K562 (cell line): ENCODE measurements at regions not wholly inside any gene's neighbourhood (a gene's known extent, or its start where the extent isn't known, plus 50 kb on each side); places are given as distances from the start of the nearest gene placed in this dataset.

Experiments
- IRF2 ChIP-seq: sonication (generic); formaldehyde crosslinking; IDR thresholded peaks from 2 replicates; pipeline ENCODE4 v1.8.1; 2022; ENCODE audit warnings: mild to moderate bottlenecking, missing genetic modification reagents
- MAZ ChIP-seq, 2 experiments: fragments of 450-650 bp in 1 of 2; sonication (generic) in 1 of 2; formaldehyde crosslinking; IDR thresholded peaks in 1 of 2; conservative IDR thresholded peaks in 1 of 2; 2 replicates each; pipeline versions ENCODE4 v1.4.0 to v1.5.0; 2020; ENCODE audit warnings: mild to moderate bottlenecking in 1 of 2, missing genetic modification reagents in 1 of 2
- NR2C2 ChIP-seq, 2 experiments: fragments of 200-800 bp in 1 of 2; sonication (Bioruptor generic) in 1 of 2; sonication (generic) in 1 of 2; formaldehyde crosslinking in 1 of 2; IDR thresholded peaks; 2 replicates each; pipeline versions ENCODE4 v1.6.1 to v1.8.0; 2016 to 2022; ENCODE audit warnings: mild to moderate bottlenecking in 1 of 2, missing compliant biosample characterization in 1 of 2, missing genetic modification characterization in 1 of 2, missing genetic modification reagents in 1 of 2
- POLR2B ChIP-seq: fragments of 450-650 bp; IDR thresholded peaks from 2 replicates; pipeline ENCODE4 v1.6.1; 2018; ENCODE audit warnings: low read depth; ENCODE audit not compliant: partially characterized antibody
- SMAD4 ChIP-seq: fragments of 250-450 bp; sonication (Bioruptor Pico); conservative IDR thresholded peaks from 2 replicates; pipeline ENCODE4 v1.8.0; 2021; ENCODE audit warnings: inconsistent platforms, mild to moderate bottlenecking, moderate library complexity
- TCF7 ChIP-seq: sonication (generic); IDR thresholded peaks from 2 replicates; pipeline ENCODE4 v1.6.1; 2016; ENCODE audit warnings: antibody characterized with exemption, borderline replicate concordance
- ZNF184 ChIP-seq: sonication (generic); formaldehyde crosslinking; IDR thresholded peaks from 2 replicates; pipeline ENCODE4 v1.5.0; 2020; ENCODE audit warnings: missing genetic modification reagents
- ZNF232 ChIP-seq: sonication (generic); formaldehyde crosslinking; IDR thresholded peaks from 2 replicates; pipeline ENCODE4 v1.8.0; 2022; ENCODE audit warnings: mild to moderate bottlenecking, missing genetic modification reagents
- ZNF584 ChIP-seq: fragments of 200-800 bp; sonication (Bioruptor generic); IDR thresholded peaks from 2 replicates; pipeline ENCODE4 v1.6.1; 2016; ENCODE audit warnings: low read depth, mild to moderate bottlenecking, missing genetic modification characterization, missing compliant biosample characterization
- TF ChIP-seq, protein P1 (sequence below), 2 experiments: fragments of 150-350 bp in 1 of 2; IDR thresholded peaks; 2 replicates each; pipeline ENCODE4 v1.6.1; 2012 to 2016; ENCODE audit warnings: low read depth in 2 of 2, low read length in 2 of 2, mild to moderate bottlenecking in 1 of 2, moderate library complexity in 1 of 2
- TF ChIP-seq, protein P2 (sequence below): fragments of 450-650 bp; IDR thresholded peaks from 2 replicates; pipeline ENCODE4 v1.6.1; 2016; ENCODE audit warnings: mild to moderate bottlenecking, moderate library complexity
- TF ChIP-seq, protein P3 (sequence below), 2 experiments: fragments of 250-450 bp in 1 of 2; fragments of 450-650 bp in 1 of 2; sonication (Bioruptor Pico) in 1 of 2; IDR thresholded peaks; 2 replicates each; pipeline versions ENCODE4 v1.6.1 to v1.8.0; 2016 to 2021; ENCODE audit warnings: mild to moderate bottlenecking in 2 of 2, moderate library complexity in 2 of 2, missing compliant biosample characterization in 1 of 2, missing genetic modification characterization in 1 of 2

DNA sequence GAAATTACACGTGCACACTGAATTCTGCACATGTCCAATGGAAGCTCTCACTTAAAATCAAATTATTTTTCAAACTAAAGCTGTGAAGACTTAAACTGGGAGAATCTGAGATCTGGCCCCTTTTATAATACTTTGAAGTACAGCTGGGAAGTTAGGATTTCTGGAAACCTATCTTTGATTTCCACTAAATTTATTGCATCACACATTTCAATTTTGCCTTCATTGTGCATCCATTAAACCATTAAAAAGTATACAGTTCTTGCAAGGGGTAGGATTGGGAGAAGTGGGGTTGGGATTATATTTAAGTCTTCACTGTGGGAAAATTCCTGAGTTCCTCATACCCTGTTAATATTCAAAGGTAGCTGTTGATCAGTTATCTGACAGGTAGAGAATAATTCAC lies 1229.6 kb upstream of the ZEB2 start (continued):
- TF ChIP-seq, protein P1, sequence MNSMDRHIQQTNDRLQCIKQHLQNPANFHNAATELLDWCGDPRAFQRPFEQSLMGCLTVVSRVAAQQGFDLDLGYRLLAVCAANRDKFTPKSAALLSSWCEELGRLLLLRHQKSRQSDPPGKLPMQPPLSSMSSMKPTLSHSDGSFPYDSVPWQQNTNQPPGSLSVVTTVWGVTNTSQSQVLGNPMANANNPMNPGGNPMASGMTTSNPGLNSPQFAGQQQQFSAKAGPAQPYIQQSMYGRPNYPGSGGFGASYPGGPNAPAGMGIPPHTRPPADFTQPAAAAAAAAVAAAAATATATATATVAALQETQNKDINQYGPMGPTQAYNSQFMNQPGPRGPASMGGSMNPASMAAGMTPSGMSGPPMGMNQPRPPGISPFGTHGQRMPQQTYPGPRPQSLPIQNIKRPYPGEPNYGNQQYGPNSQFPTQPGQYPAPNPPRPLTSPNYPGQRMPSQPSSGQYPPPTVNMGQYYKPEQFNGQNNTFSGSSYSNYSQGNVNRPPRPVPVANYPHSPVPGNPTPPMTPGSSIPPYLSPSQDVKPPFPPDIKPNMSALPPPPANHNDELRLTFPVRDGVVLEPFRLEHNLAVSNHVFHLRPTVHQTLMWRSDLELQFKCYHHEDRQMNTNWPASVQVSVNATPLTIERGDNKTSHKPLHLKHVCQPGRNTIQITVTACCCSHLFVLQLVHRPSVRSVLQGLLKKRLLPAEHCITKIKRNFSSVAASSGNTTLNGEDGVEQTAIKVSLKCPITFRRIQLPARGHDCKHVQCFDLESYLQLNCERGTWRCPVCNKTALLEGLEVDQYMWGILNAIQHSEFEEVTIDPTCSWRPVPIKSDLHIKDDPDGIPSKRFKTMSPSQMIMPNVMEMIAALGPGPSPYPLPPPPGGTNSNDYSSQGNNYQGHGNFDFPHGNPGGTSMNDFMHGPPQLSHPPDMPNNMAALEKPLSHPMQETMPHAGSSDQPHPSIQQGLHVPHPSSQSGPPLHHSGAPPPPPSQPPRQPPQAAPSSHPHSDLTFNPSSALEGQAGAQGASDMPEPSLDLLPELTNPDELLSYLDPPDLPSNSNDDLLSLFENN (IDR thresholded peaks at IDR 0.05; ENCODE audit: low read depth in 2 of 2, low read length in 2 of 2), result no peak
- TF ChIP-seq ZNF232 (CRISPR knock-in tag), result no peak
- no peak for TF ChIP-seq NR2C2 (CRISPR knock-in tag; IDR thresholded peaks at IDR 0.05)
- TF ChIP-seq NR2C2 (tag; IDR thresholded peaks at IDR 0.05), result no peak
- no peak for TF ChIP-seq POLR2B
- TF ChIP-seq, protein P2, sequence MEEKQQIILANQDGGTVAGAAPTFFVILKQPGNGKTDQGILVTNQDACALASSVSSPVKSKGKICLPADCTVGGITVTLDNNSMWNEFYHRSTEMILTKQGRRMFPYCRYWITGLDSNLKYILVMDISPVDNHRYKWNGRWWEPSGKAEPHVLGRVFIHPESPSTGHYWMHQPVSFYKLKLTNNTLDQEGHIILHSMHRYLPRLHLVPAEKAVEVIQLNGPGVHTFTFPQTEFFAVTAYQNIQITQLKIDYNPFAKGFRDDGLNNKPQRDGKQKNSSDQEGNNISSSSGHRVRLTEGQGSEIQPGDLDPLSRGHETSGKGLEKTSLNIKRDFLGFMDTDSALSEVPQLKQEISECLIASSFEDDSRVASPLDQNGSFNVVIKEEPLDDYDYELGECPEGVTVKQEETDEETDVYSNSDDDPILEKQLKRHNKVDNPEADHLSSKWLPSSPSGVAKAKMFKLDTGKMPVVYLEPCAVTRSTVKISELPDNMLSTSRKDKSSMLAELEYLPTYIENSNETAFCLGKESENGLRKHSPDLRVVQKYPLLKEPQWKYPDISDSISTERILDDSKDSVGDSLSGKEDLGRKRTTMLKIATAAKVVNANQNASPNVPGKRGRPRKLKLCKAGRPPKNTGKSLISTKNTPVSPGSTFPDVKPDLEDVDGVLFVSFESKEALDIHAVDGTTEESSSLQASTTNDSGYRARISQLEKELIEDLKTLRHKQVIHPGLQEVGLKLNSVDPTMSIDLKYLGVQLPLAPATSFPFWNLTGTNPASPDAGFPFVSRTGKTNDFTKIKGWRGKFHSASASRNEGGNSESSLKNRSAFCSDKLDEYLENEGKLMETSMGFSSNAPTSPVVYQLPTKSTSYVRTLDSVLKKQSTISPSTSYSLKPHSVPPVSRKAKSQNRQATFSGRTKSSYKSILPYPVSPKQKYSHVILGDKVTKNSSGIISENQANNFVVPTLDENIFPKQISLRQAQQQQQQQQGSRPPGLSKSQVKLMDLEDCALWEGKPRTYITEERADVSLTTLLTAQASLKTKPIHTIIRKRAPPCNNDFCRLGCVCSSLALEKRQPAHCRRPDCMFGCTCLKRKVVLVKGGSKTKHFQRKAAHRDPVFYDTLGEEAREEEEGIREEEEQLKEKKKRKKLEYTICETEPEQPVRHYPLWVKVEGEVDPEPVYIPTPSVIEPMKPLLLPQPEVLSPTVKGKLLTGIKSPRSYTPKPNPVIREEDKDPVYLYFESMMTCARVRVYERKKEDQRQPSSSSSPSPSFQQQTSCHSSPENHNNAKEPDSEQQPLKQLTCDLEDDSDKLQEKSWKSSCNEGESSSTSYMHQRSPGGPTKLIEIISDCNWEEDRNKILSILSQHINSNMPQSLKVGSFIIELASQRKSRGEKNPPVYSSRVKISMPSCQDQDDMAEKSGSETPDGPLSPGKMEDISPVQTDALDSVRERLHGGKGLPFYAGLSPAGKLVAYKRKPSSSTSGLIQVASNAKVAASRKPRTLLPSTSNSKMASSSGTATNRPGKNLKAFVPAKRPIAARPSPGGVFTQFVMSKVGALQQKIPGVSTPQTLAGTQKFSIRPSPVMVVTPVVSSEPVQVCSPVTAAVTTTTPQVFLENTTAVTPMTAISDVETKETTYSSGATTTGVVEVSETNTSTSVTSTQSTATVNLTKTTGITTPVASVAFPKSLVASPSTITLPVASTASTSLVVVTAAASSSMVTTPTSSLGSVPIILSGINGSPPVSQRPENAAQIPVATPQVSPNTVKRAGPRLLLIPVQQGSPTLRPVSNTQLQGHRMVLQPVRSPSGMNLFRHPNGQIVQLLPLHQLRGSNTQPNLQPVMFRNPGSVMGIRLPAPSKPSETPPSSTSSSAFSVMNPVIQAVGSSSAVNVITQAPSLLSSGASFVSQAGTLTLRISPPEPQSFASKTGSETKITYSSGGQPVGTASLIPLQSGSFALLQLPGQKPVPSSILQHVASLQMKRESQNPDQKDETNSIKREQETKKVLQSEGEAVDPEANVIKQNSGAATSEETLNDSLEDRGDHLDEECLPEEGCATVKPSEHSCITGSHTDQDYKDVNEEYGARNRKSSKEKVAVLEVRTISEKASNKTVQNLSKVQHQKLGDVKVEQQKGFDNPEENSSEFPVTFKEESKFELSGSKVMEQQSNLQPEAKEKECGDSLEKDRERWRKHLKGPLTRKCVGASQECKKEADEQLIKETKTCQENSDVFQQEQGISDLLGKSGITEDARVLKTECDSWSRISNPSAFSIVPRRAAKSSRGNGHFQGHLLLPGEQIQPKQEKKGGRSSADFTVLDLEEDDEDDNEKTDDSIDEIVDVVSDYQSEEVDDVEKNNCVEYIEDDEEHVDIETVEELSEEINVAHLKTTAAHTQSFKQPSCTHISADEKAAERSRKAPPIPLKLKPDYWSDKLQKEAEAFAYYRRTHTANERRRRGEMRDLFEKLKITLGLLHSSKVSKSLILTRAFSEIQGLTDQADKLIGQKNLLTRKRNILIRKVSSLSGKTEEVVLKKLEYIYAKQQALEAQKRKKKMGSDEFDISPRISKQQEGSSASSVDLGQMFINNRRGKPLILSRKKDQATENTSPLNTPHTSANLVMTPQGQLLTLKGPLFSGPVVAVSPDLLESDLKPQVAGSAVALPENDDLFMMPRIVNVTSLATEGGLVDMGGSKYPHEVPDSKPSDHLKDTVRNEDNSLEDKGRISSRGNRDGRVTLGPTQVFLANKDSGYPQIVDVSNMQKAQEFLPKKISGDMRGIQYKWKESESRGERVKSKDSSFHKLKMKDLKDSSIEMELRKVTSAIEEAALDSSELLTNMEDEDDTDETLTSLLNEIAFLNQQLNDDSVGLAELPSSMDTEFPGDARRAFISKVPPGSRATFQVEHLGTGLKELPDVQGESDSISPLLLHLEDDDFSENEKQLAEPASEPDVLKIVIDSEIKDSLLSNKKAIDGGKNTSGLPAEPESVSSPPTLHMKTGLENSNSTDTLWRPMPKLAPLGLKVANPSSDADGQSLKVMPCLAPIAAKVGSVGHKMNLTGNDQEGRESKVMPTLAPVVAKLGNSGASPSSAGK, result 0 out of 2 replicates have a peak, but pooled peaks have one; percentile 22
- no peak for TF ChIP-seq ZNF584 (CRISPR knock-in tag)
- TF ChIP-seq SMAD4 (CRISPR knock-in tag), result no peak
- no peak for TF ChIP-seq IRF2
- TF ChIP-seq TCF7, result no peak
- TF ChIP-seq MAZ (CRISPR knock-in tag; conservative IDR thresholded peaks at IDR 0.05 in 1 of 2, IDR thresholded peaks at IDR 0.05 in 1 of 2), result no peak
- TF ChIP-seq, protein P3, sequence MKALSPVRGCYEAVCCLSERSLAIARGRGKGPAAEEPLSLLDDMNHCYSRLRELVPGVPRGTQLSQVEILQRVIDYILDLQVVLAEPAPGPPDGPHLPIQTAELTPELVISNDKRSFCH (CRISPR knock-in tag; IDR thresholded peaks at IDR 0.05), result no peak
- TF ChIP-seq, protein P3 (tag; IDR thresholded peaks at IDR 0.05), result no peak
- TF ChIP-seq ZNF184 (CRISPR knock-in tag), result no peak
